H1 (cell line): ENCODE measurements at regions not wholly inside any gene's neighbourhood (a gene's known extent, or its start where the extent isn't known, plus 50 kb on each side); places are given as distances from the start of the nearest gene placed in this dataset.

ENCODE experiments used
- BCL11A ChIP-seq, 2 experiments: IDR thresholded peaks; one replicate each; pipeline ENCODE4 v1.6.1; 2011; ENCODE audit warnings: low read depth in 2 of 2, low read length in 2 of 2, mild to moderate bottlenecking in 2 of 2
- CBX8 ChIP-seq: fragments of 300-800, 300-1000 bp; sonication (generic); IDR thresholded peaks from 2 replicates; pipeline ENCODE4 v1.7.1; 2016; ENCODE audit warnings: low read depth, low read length, borderline replicate concordance
- CHD7 ChIP-seq: fragments of 300-600 bp; sonication (generic); IDR thresholded peaks from 2 replicates; pipeline ENCODE4 v1.7.1; 2012; ENCODE audit warnings: low read length, moderate library complexity, mild to moderate bottlenecking, inconsistent platforms; ENCODE audit not compliant: insufficient replicate concordance
- EGR1 ChIP-seq: IDR thresholded peaks from 2 replicates; pipeline ENCODE4 v1.6.1; 2011; ENCODE audit warnings: low read depth, low read length, borderline replicate concordance
- POLR2AphosphoS5 ChIP-seq: IDR thresholded peaks from 2 replicates; pipeline ENCODE4 v1.6.1; 2011; ENCODE audit warnings: low read depth, low read length
- RFX5 ChIP-seq: IDR thresholded peaks from 2 replicates; pipeline ENCODE4 v1.6.1; 2011; ENCODE audit warnings: low read depth, low read length, improper control_type of control experiment, borderline replicate concordance
- SIN3A ChIP-seq, 2 experiments: IDR thresholded peaks in 1 of 2; conservative IDR thresholded peaks in 1 of 2; 2 replicates each; pipeline ENCODE4 v1.6.1; 2011 to 2012; ENCODE audit warnings: low read length in 2 of 2, improper control_type of control experiment in 1 of 2, low read depth in 1 of 2, mild to moderate bottlenecking in 1 of 2
- SIRT6 ChIP-seq: IDR thresholded peaks from one replicate; pipeline ENCODE4 v1.7.1; 2012; ENCODE audit warnings: low read length, inconsistent platforms
- SP2 ChIP-seq: IDR thresholded peaks from 2 replicates; pipeline ENCODE4 v1.6.1; 2012; ENCODE audit warnings: mild to moderate bottlenecking, low read length, inconsistent platforms
- TAF1 ChIP-seq: IDR thresholded peaks from 2 replicates; pipeline ENCODE4 v1.6.1; 2011; ENCODE audit warnings: mild to moderate bottlenecking, low read depth, low read length

- TF ChIP-seq CHD7, result no peak
- TF ChIP-seq TAF1, result 0 out of 2 replicates have a peak, but pooled peaks have one; percentile 43
- no peak for TF ChIP-seq SIN3A (conservative IDR thresholded peaks at IDR 0.05 in 1 of 2, IDR thresholded peaks at IDR 0.05 in 1 of 2; ENCODE audit: low read depth in 1 of 2, low read length in 2 of 2)
- TF ChIP-seq BCL11A (IDR thresholded peaks at IDR 0.05; ENCODE audit: low read depth in 2 of 2, low read length in 2 of 2), result no peak
- TF ChIP-seq SP2, result no peak
- TF ChIP-seq EGR1, result peak; percentile 97
- TF ChIP-seq POLR2AphosphoS5, result no peak
- TF ChIP-seq RFX5, result no peak
- TF ChIP-seq SIRT6, result no peak
- TF ChIP-seq CBX8, result no peak
Measured at GRCh38 chr14:73771848-73772638, 57.9 kb upstream of the PNMA1 start (continued).
